ENCODE measurements at regions not wholly inside any gene's neighbourhood (a gene's known extent, or its start where the extent isn't known, plus 50 kb on each side); places are given as distances from the start of the nearest gene placed in this dataset.

DNA sequence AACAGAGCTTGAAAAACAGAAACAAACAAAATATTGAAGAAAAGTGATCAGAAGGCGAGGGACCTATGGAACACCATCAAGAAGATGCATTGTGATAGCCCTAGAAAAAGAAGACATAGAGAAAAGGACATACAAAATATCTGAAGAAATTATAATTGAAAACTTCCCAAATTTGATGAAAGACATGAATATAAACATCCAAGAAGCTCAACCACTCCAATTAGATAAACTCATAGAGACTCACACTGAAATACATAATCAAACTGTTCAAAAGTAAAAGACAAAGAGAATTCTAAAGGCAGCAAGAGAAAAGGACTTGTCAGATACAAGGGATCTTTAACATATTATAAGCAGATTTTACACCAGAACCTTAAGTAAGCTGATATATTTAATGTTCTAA lies 869.8 kb downstream of the PCDH18 start:
- TF ChIP-seq, protein P1, sequence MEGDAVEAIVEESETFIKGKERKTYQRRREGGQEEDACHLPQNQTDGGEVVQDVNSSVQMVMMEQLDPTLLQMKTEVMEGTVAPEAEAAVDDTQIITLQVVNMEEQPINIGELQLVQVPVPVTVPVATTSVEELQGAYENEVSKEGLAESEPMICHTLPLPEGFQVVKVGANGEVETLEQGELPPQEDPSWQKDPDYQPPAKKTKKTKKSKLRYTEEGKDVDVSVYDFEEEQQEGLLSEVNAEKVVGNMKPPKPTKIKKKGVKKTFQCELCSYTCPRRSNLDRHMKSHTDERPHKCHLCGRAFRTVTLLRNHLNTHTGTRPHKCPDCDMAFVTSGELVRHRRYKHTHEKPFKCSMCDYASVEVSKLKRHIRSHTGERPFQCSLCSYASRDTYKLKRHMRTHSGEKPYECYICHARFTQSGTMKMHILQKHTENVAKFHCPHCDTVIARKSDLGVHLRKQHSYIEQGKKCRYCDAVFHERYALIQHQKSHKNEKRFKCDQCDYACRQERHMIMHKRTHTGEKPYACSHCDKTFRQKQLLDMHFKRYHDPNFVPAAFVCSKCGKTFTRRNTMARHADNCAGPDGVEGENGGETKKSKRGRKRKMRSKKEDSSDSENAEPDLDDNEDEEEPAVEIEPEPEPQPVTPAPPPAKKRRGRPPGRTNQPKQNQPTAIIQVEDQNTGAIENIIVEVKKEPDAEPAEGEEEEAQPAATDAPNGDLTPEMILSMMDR (conservative IDR thresholded peaks at IDR 0.05 in 1 of 2, IDR thresholded peaks at IDR 0.05 in 1 of 2; ENCODE audit: low read depth in 1 of 2, low read length in 2 of 2), result no peak
- TF ChIP-seq EZH2 (IDR thresholded peaks at IDR 0.05; ENCODE audit: low read length, missing control alignments), result no peak

Data from fibroblast of lung (primary cell).